ENCODE measurements at regions not wholly inside any gene's neighbourhood (a gene's known extent, or its start where the extent isn't known, plus 50 kb on each side); places are given as distances from the start of the nearest gene placed in this dataset.

GRCh38 chr13:103957939-103958338 is 891.7 kb upstream of the SLC10A2 start:
- Histone ChIP-seq H3K27ac (no peak overlapping the region), H3K4me3 (replicated peaks in 1 of 3) (no peak overlapping the region), H3K27me3 (no peaks in the 10 kb centered on the region), H3K9me3 (no peaks in the 10 kb centered on the region), H3K36me3 (no peaks in the 10 kb centered on the region), H3K4me1 (no peaks in the 10 kb centered on the region)
- no peak for TF ChIP-seq POLR2A (IDR thresholded peaks at IDR 0.05)
- TF ChIP-seq, protein P1, sequence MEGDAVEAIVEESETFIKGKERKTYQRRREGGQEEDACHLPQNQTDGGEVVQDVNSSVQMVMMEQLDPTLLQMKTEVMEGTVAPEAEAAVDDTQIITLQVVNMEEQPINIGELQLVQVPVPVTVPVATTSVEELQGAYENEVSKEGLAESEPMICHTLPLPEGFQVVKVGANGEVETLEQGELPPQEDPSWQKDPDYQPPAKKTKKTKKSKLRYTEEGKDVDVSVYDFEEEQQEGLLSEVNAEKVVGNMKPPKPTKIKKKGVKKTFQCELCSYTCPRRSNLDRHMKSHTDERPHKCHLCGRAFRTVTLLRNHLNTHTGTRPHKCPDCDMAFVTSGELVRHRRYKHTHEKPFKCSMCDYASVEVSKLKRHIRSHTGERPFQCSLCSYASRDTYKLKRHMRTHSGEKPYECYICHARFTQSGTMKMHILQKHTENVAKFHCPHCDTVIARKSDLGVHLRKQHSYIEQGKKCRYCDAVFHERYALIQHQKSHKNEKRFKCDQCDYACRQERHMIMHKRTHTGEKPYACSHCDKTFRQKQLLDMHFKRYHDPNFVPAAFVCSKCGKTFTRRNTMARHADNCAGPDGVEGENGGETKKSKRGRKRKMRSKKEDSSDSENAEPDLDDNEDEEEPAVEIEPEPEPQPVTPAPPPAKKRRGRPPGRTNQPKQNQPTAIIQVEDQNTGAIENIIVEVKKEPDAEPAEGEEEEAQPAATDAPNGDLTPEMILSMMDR (IDR thresholded peaks at IDR 0.05): no peak
- intact Hi-C loops (cut with DNase I): no loop called here
- no peak for DNase-seq

- no peak for DNase-seq
- intact Hi-C loops (cut with DNase I): no loop called here
- H3K9me3 ChIP-seq: no peaks in the 10 kb centered on the region
- 81 to 82% methylated on average over 6 of the region's 6 CpGs for WGBS, 2 donors
- no peaks in the 10 kb centered on the region for H3K27me3 ChIP-seq
- no peak overlapping the region for H3K27ac ChIP-seq
- H3K4me1 ChIP-seq: no peaks in the 10 kb centered on the region
- H3K36me3 ChIP-seq: no peaks in the 10 kb centered on the region
- TF ChIP-seq, protein P1 (IDR thresholded peaks at IDR 0.05): no peak
- TF ChIP-seq POLR2A (IDR thresholded peaks at IDR 0.05): no peak
- H3K4me3 ChIP-seq (replicated peaks in 1 of 3): no peak overlapping the region
Observed at GRCh38 chr13:103953859-103954258, 887.6 kb upstream of the SLC10A2 start.

DNA sequence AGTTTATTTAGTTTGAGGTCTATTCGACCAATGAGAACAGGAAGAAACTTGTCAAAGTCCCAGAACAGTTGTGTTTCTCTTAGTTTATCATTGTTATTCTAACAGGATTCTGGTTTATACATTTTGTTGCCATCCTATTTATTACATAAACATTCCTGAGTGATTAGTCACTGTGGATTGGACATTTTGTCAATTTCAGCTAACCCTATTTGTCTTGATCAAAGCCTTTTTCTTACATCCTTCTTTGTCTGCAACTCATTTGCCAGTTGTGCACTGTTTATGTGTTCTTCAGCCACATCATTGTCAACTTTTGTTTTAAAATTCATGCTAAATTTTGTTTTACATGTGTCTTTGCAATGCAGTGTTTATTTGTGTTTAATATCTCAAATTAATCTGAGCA is 886.0 kb upstream of the SLC10A2 start:
- no peaks in the 10 kb centered on the region for H3K4me1 ChIP-seq
- no peaks in the 10 kb centered on the region for H3K9me3 ChIP-seq
- 80 to 92% methylated on average over 1 of the region's 1 CpG for WGBS, 2 donors
- H3K27me3 ChIP-seq: no peaks in the 10 kb centered on the region
- no peak for TF ChIP-seq POLR2A (IDR thresholded peaks at IDR 0.05)
- TF ChIP-seq, protein P1 (IDR thresholded peaks at IDR 0.05): no peak
- no peaks in the 10 kb centered on the region for H3K36me3 ChIP-seq
- no peak overlapping the region for H3K4me3 ChIP-seq (replicated peaks in 1 of 3)
- intact Hi-C loops (cut with DNase I): no loop called here
- H3K27ac ChIP-seq: no peak overlapping the region
- DNase-seq: no peak

GRCh38 chr13:103948426-103948825 is 882.2 kb upstream of the SLC10A2 start:
- DNase-seq: no peak
- 91 to 95% methylated on average over 6 of the region's 6 CpGs for WGBS, 2 donors
- Histone ChIP-seq H3K27me3 (no peaks in the 10 kb centered on the region), H3K4me3 (replicated peaks in 1 of 3) (no peak overlapping the region), H3K27ac (no peak overlapping the region), H3K36me3 (no peaks in the 10 kb centered on the region), H3K9me3 (no peaks in the 10 kb centered on the region), H3K4me1 (no peaks in the 10 kb centered on the region)
- TF ChIP-seq POLR2A (IDR thresholded peaks at IDR 0.05): no peak
- TF ChIP-seq, protein P1 (IDR thresholded peaks at IDR 0.05): no peak
- intact Hi-C loops (cut with DNase I): no loop called here

DNA sequence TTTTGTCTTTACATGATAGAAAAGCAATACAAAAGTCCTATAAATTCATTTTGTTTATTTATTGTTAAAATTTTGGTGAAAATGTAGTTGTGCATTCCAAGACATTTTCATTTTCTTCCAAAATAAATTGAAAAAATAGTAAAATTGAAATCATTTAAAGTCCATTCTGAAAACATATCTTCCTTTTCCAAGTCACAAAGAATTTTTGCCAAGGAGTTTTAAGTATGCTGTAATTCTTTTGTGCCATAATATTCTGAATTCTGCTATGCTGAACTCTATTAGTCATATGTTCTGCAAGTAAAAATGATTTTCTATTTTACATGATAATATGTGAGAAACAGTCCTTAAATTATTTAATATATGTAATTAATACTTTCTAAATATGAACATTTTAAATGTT is 879.6 kb upstream of the SLC10A2 start:
- Histone ChIP-seq H3K36me3 (no peaks in the 10 kb centered on the region), H3K9me3 (no peaks in the 10 kb centered on the region), H3K27me3 (no peaks in the 10 kb centered on the region), H3K27ac (no peak overlapping the region), H3K4me3 (replicated peaks in 1 of 3) (no peak overlapping the region), H3K4me1 (no peaks in the 10 kb centered on the region)
- no peak for DNase-seq
- intact Hi-C loops (cut with DNase I): no loop called here
- no peak for TF ChIP-seq POLR2A (IDR thresholded peaks at IDR 0.05)
- TF ChIP-seq, protein P1 (IDR thresholded peaks at IDR 0.05): no peak

All from thyroid gland (tissue), 4 donors.